Mucosa of rectum (tissue), 2 donors: ENCODE measurements at regions not wholly inside any gene's neighbourhood (a gene's known extent, or its start where the extent isn't known, plus 50 kb on each side); places are given as distances from the start of the nearest gene placed in this dataset.
A peak's percentile ranks its signal among the peaks of the same experiment; 100 is the strongest.
"Not testable (repeated sequence)": the region's sequence is repeated elsewhere in the genome, so short reads cannot be mapped to it uniquely, and the experiment has no call there.

Source experiments
- H3K27ac ChIP-seq, 2 donors: one replicate each; pipeline ENCODE4 v1.7.0; 2013; ENCODE audit warnings: inconsistent platforms in 2 of 2, low read depth in 2 of 2, low read length in 2 of 2
- H3K27me3 ChIP-seq, 2 donors: one replicate each; pipeline ENCODE4 v1.7.0; 2013; ENCODE audit warnings: low read length in 2 of 2; ENCODE audit not compliant: control insufficient read depth in 2 of 2, insufficient read depth in 2 of 2
- H3K36me3 ChIP-seq, 2 donors: one replicate each; pipeline ENCODE4 v1.7.0; 2013; ENCODE audit warnings: low read length in 2 of 2; ENCODE audit not compliant: control insufficient read depth in 2 of 2, insufficient read depth in 2 of 2
- H3K4me1 ChIP-seq, 2 donors: one replicate each; pipeline ENCODE4 v1.7.0; 2013; ENCODE audit warnings: low read length in 2 of 2, mild to moderate bottlenecking in 1 of 2; ENCODE audit not compliant: control insufficient read depth in 2 of 2, insufficient read depth in 2 of 2
- H3K4me3 ChIP-seq, 2 donors: one replicate each; pipeline ENCODE4 v1.7.0; 2013; ENCODE audit warnings: low read length in 2 of 2
- H3K9ac ChIP-seq, 2 donors: one replicate each; pipeline ENCODE4 v1.7.0; 2013; ENCODE audit warnings: low read length in 2 of 2, low read depth in 1 of 2, mild to moderate bottlenecking in 1 of 2
- H3K9me3 ChIP-seq, 2 donors: one replicate each; pipeline ENCODE4 v1.7.0; 2013; ENCODE audit warnings: low read length in 2 of 2; ENCODE audit not compliant: control insufficient read depth in 2 of 2
- donor health status: healthy.
- donor health status: Normal muscosa, but diverticular disease.

GRCh38 chr9:134530724-134531123 lies 110.9 kb upstream of the COL5A1 start:
- no peaks in the 10 kb centered on the region for H3K9me3 ChIP-seq
- H3K27me3 ChIP-seq = no peaks in the 10 kb centered on the region
- H3K27ac ChIP-seq = no peak overlapping the region
- H3K4me1 ChIP-seq = no peaks in the 10 kb centered on the region
- H3K36me3 ChIP-seq = no peaks in the 10 kb centered on the region
- H3K9ac ChIP-seq = no peak overlapping the region
- no peak overlapping the region for H3K4me3 ChIP-seq

GRCh38 chr9:134531220-134531970 lies 110.2 kb upstream of the COL5A1 start:
- Histone ChIP-seq H3K4me1 (peaks cover 0 to 3% of the 10 kb centered on the region in 2 donors), H3K4me3 (no peak overlapping the region), H3K9me3 (no peaks in the 10 kb centered on the region), H3K9ac (no peak overlapping the region), H3K36me3 (no peaks in the 10 kb centered on the region), H3K27ac (no peak overlapping the region), H3K27me3 (no peaks in the 10 kb centered on the region)

GRCh38 chr9:134532084-134532483 lies 109.5 kb upstream of the COL5A1 start:
- H3K4me1 ChIP-seq = peaks cover 0 to 3% of the 10 kb centered on the region in 2 donors
- H3K36me3 ChIP-seq = no peaks in the 10 kb centered on the region
- H3K9ac ChIP-seq = no peak overlapping the region
- H3K4me3 ChIP-seq = no peak overlapping the region
- no peak overlapping the region for H3K27ac ChIP-seq
- H3K27me3 ChIP-seq = no peaks in the 10 kb centered on the region
- no peaks in the 10 kb centered on the region for H3K9me3 ChIP-seq

- H3K9me3 ChIP-seq, H3K4me3 ChIP-seq, H3K4me1 ChIP-seq, H3K27me3 ChIP-seq, H3K9ac ChIP-seq, H3K36me3 ChIP-seq, H3K27ac ChIP-seq: not testable (repeated sequence)
Measured at GRCh38 chr9:134532661-134533060, 108.9 kb upstream of the COL5A1 start.

GRCh38 chr9:134533850-134534588 lies 107.6 kb upstream of the COL5A1 start:
- Histone ChIP-seq H3K36me3 (no peaks in the 10 kb centered on the region), H3K27me3 (no peaks in the 10 kb centered on the region), H3K4me1 (peaks cover 0 to 6% of the 10 kb centered on the region in 2 donors), H3K4me3 (no peak overlapping the region), H3K9ac (no peak overlapping the region), H3K27ac (peak overlapping the region; percentile 20 to 23), H3K9me3 (no peaks in the 10 kb centered on the region)

- Histone ChIP-seq H3K27me3 (no peaks in the 10 kb centered on the region), H3K27ac (peak overlapping the region in 1 of 2 donors; percentile 20), H3K9ac (no peak overlapping the region), H3K4me1 (peaks cover 0 to 6% of the 10 kb centered on the region in 2 donors), H3K9me3 (no peaks in the 10 kb centered on the region), H3K36me3 (no peaks in the 10 kb centered on the region), H3K4me3 (no peak overlapping the region)
Measured at GRCh38 chr9:134534661-134535080, 106.9 kb upstream of the COL5A1 start.

GRCh38 chr9:134535171-134535570 lies 106.4 kb upstream of the COL5A1 start:
- H3K9me3 ChIP-seq = no peaks in the 10 kb centered on the region
- H3K27ac ChIP-seq = no peak overlapping the region
- H3K4me3 ChIP-seq = no peak overlapping the region
- peaks cover 0 to 6% of the 10 kb centered on the region in 2 donors for H3K4me1 ChIP-seq
- no peaks in the 10 kb centered on the region for H3K36me3 ChIP-seq
- no peaks in the 10 kb centered on the region for H3K27me3 ChIP-seq
- H3K9ac ChIP-seq = no peak overlapping the region

GRCh38 chr9:134536101-134536900 lies 105.3 kb upstream of the COL5A1 start:
- H3K4me1 ChIP-seq = peaks cover 0 to 6% of the 10 kb centered on the region in 2 donors
- no peak overlapping the region for H3K9ac ChIP-seq
- no peaks in the 10 kb centered on the region for H3K36me3 ChIP-seq
- no peaks in the 10 kb centered on the region for H3K9me3 ChIP-seq
- no peak overlapping the region for H3K4me3 ChIP-seq
- H3K27me3 ChIP-seq = no peaks in the 10 kb centered on the region
- no peak overlapping the region for H3K27ac ChIP-seq

GRCh38 chr9:134536931-134537330 lies 104.7 kb upstream of the COL5A1 start:
- peaks cover 0 to 6% of the 10 kb centered on the region in 2 donors for H3K4me1 ChIP-seq
- H3K9me3 ChIP-seq = no peaks in the 10 kb centered on the region
- H3K9ac ChIP-seq = no peak overlapping the region
- H3K27ac ChIP-seq = no peak overlapping the region
- H3K36me3 ChIP-seq = no peaks in the 10 kb centered on the region
- no peak overlapping the region for H3K4me3 ChIP-seq
- H3K27me3 ChIP-seq = no peaks in the 10 kb centered on the region
